ENCODE measurements at regions not wholly inside any gene's neighbourhood (a gene's known extent, or its start where the extent isn't known, plus 50 kb on each side); places are given as distances from the start of the nearest gene placed in this dataset.

GRCh38 chr11:91194546-91194945, 971.7 kb upstream of the CHORDC1 start:
- CTCF ChIA-PET: no interaction called here
- no peak for DNase-seq
- peaks cover 3% of the 10 kb centered on the region for H3K9me3 Mint-ChIP-seq (ENCODE audit: low read depth)
- H3K4me1 Mint-ChIP-seq: no peaks in the 10 kb centered on the region
- no peaks in the 10 kb centered on the region for H3K36me3 Mint-ChIP-seq
- no peak overlapping the region for H3K27ac Mint-ChIP-seq
- no peak for ATAC-seq
- H3K27me3 Mint-ChIP-seq: no peaks in the 10 kb centered on the region
- no peak overlapping the region for H3K4me3 Mint-ChIP-seq

- CTCF ChIA-PET: no interaction called here
- Mint-ChIP-seq H3K36me3 (no peaks in the 10 kb centered on the region), H3K27me3 (no peaks in the 10 kb centered on the region), H3K4me1 (no peaks in the 10 kb centered on the region), H3K27ac (no peak overlapping the region), H3K9me3 (ENCODE audit: low read depth) (peaks cover 5% of the 10 kb centered on the region), H3K4me3 (no peak overlapping the region)
- no peak for ATAC-seq
- DNase-seq: no peak
Observed at GRCh38 chr11:91188484-91188883, 965.6 kb upstream of the CHORDC1 start.

DNA sequence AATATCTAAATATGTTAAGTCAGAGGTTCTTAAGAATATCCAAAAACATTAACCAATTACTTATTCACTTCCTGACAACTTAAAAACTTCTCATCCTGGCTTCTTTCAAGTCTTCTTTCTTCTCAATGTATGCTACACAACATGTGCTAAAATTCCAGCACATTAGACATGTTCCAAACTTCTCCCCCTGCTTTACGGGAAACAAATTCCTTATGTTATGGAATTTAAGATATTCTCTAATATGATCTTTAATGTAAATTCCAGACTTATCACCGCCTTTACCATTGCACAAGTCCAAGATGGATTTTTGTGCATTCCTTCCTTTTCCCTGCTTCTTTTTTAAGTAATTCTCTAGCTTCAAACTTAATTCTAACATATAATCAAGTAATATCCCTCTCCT, 964.5 kb upstream of the CHORDC1 start:
- CTCF ChIA-PET: no interaction called here
- no peak overlapping the region for H3K27ac Mint-ChIP-seq
- H3K9me3 Mint-ChIP-seq (ENCODE audit: low read depth): peaks cover 8% of the 10 kb centered on the region
- H3K36me3 Mint-ChIP-seq: no peaks in the 10 kb centered on the region
- DNase-seq (no peak), ATAC-seq (no peak)
- H3K4me1 Mint-ChIP-seq: no peaks in the 10 kb centered on the region
- H3K27me3 Mint-ChIP-seq: no peaks in the 10 kb centered on the region
- H3K4me3 Mint-ChIP-seq: no peak overlapping the region

GRCh38 chr11:91178366-91178765, 955.5 kb upstream of the CHORDC1 start:
- Mint-ChIP-seq H3K4me3 (no peak overlapping the region), H3K4me1 (no peaks in the 10 kb centered on the region), H3K27ac (no peak overlapping the region), H3K27me3 (no peaks in the 10 kb centered on the region), H3K9me3 (ENCODE audit: low read depth) (peaks cover 14% of the 10 kb centered on the region), H3K36me3 (no peaks in the 10 kb centered on the region)
- DNase-seq: no peak
- CTCF ChIA-PET: no interaction called here
- no peak for ATAC-seq

DNA sequence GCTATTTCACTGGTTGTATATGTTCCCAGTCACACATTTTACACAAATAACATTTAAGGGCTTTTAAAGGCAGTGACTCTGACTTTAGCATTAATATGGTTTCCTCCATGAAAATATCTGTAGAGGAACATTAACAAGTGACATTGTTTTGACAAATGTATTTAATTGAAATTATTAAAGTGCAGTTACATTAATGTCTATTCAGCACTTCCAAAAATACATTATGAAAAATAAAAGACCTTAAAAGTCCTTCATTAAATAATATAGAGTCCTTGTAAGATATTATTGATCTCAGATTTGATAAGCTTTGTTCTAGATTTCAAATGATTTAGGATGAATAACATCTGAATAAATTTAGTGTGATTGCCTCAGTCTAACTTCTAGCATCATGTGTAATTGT, 951.9 kb upstream of the CHORDC1 start:
- CTCF ChIA-PET: no interaction called here
- Mint-ChIP-seq H3K4me1 (no peaks in the 10 kb centered on the region), H3K9me3 (ENCODE audit: low read depth) (peaks cover 11% of the 10 kb centered on the region), H3K4me3 (no peak overlapping the region), H3K27me3 (no peaks in the 10 kb centered on the region), H3K27ac (no peak overlapping the region), H3K36me3 (no peaks in the 10 kb centered on the region)
- DNase-seq (no peak), ATAC-seq (no peak)

DNA sequence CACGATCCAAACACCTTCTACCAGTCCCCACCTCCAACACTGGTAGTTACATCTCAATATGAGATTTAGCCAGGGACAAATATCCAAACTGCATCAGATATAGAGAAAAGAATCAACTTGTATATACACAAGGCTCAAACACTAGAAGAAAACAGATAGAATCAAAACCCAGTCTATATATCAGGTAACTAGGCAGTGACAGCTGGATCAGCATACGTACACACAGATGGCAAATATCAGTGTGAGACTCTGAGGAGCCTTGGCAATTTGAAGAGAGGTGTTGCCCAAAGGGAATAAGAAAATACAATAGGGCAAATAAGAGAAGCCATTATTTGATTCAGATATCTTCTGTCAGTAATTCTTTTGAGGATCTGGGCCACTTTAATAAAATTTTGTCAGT, 951.3 kb upstream of the CHORDC1 start:
- H3K27me3 Mint-ChIP-seq: no peaks in the 10 kb centered on the region
- H3K36me3 Mint-ChIP-seq: no peaks in the 10 kb centered on the region
- ATAC-seq (no peak), DNase-seq (no peak)
- H3K27ac Mint-ChIP-seq: no peak overlapping the region
- no peak overlapping the region for H3K4me3 Mint-ChIP-seq
- no peaks in the 10 kb centered on the region for H3K4me1 Mint-ChIP-seq
- CTCF ChIA-PET: no interaction called here
- peaks cover 11% of the 10 kb centered on the region for H3K9me3 Mint-ChIP-seq (ENCODE audit: low read depth)

GRCh38 chr11:91173701-91174100, 950.9 kb upstream of the CHORDC1 start:
- ATAC-seq (no peak), DNase-seq (no peak)
- Mint-ChIP-seq H3K27ac (no peak overlapping the region), H3K36me3 (no peaks in the 10 kb centered on the region), H3K4me3 (no peak overlapping the region), H3K9me3 (ENCODE audit: low read depth) (peaks cover 11% of the 10 kb centered on the region), H3K27me3 (no peaks in the 10 kb centered on the region), H3K4me1 (no peaks in the 10 kb centered on the region)
- CTCF ChIA-PET: no interaction called here

GRCh38 chr11:91170711-91171110, 947.9 kb upstream of the CHORDC1 start:
- no peaks in the 10 kb centered on the region for H3K36me3 Mint-ChIP-seq
- no peaks in the 10 kb centered on the region for H3K4me1 Mint-ChIP-seq
- no peak for DNase-seq
- no peaks in the 10 kb centered on the region for H3K27me3 Mint-ChIP-seq
- H3K4me3 Mint-ChIP-seq: no peak overlapping the region
- CTCF ChIA-PET: no interaction called here
- no peak overlapping the region for H3K27ac Mint-ChIP-seq
- no peak for ATAC-seq
- peaks cover 11% of the 10 kb centered on the region for H3K9me3 Mint-ChIP-seq (ENCODE audit: low read depth)

DNA sequence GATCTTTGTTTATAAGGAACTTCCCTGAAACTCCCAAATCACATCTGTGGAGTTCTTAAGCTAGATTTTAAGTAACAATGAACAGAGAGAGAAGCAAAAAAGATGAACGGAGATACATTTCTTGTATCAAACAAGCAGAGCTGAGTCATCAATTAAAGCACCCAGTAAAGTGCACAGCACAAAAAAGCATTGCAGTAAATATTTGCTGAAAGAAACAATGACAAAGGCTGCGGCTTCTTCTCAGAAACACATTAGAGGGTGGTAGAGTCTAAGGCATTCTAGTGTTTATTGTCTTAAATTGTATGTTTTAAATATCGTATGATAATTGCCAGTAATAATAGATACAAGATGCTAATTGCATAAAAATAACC, 941.6 kb upstream of the CHORDC1 start:
- CTCF ChIA-PET: no interaction called here
- Mint-ChIP-seq H3K4me1 (no peaks in the 10 kb centered on the region), H3K27me3 (no peaks in the 10 kb centered on the region), H3K9me3 (ENCODE audit: low read depth) (no peaks in the 10 kb centered on the region), H3K27ac (no peak overlapping the region), H3K4me3 (no peak overlapping the region), H3K36me3 (no peaks in the 10 kb centered on the region)
- DNase-seq (no peak), ATAC-seq (no peak)

DNA sequence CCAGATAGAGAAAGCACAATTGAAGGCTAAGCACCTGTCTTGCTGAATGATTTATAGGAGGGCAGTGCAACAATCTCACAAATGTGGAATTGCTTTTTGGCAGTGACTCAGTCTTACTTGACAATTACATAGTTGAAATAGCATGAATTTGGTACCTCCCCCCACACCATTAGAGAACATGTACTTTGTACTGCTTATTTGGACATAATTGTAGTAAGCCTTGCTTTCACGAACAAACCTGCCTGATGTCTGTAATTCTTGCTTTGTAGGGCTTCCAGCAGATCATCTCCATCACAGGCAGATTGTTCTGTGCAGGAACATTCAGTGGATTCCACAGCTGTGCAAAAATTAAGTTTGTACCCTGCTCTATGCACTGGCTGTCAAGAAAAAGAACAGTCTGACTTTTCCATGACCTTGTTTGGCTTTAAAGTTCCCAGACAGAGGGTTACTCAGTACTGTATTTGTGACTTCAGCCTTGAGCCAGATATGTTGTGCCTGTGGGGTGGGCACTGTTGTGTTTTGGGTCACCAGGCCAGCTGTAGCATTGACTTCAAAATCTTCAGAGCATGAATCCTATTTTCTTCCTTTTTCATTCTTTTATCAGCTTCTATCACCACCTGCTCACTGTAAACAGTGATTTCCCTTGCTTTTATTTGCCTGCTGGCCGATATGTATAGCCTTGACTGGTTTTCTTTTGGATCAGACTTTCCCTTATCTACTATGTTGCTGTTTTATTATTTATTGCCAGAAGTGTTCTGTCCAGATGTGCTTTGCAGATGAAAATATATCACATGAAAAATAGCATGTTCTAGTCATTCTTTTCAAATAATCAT, 941.0 kb upstream of the CHORDC1 start:
- CTCF ChIA-PET: no interaction called here
- H3K27me3 Mint-ChIP-seq: no peaks in the 10 kb centered on the region
- ATAC-seq: no peak

GRCh38 chr11:91160661-91161060, 937.8 kb upstream of the CHORDC1 start:
- no peaks in the 10 kb centered on the region for H3K9me3 Mint-ChIP-seq (ENCODE audit: low read depth)
- H3K27ac Mint-ChIP-seq: no peak overlapping the region
- H3K4me1 Mint-ChIP-seq: no peaks in the 10 kb centered on the region
- no peak for ATAC-seq
- no peaks in the 10 kb centered on the region for H3K27me3 Mint-ChIP-seq
- no peak overlapping the region for H3K4me3 Mint-ChIP-seq
- no peaks in the 10 kb centered on the region for H3K36me3 Mint-ChIP-seq
- no peak for DNase-seq
- CTCF ChIA-PET: no interaction called here

More for the DNA sequence above, 941.0 kb upstream of the CHORDC1 start:
- DNase-seq: no peak
- Mint-ChIP-seq H3K9me3 (ENCODE audit: low read depth) (no peaks in the 10 kb centered on the region), H3K4me3 (no peak overlapping the region), H3K36me3 (no peaks in the 10 kb centered on the region), H3K4me1 (no peaks in the 10 kb centered on the region), H3K27ac (no peak overlapping the region)

GRCh38 chr11:91158891-91159537, 936.2 kb upstream of the CHORDC1 start:
- no peaks in the 10 kb centered on the region for H3K27me3 Mint-ChIP-seq
- H3K27ac Mint-ChIP-seq: no peak overlapping the region
- H3K4me1 Mint-ChIP-seq: no peaks in the 10 kb centered on the region
- ATAC-seq (no peak), DNase-seq (no peak)
- CTCF ChIA-PET: no interaction called here
- no peaks in the 10 kb centered on the region for H3K9me3 Mint-ChIP-seq (ENCODE audit: low read depth)
- H3K4me3 Mint-ChIP-seq: no peak overlapping the region
- H3K36me3 Mint-ChIP-seq: no peaks in the 10 kb centered on the region

DNA sequence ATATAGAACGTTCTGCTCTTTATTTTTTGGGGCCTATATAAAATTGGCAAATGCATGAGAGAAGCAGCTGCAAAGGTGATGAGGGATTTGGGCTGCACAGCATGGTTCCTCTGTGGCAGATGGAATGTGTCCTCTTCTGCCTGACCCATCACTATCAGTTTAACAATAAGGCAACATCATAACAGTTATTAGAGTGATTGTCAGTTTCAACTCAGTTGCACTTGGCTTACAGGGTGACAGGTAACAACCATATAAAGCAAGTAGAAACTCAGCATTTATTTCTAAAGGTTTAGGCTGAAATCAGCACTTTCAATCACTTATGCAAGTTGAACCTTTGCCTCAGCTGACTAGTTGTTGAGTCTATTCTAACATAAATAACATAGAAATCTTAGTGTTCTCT, 935.4 kb upstream of the CHORDC1 start:
- no peak overlapping the region for H3K27ac Mint-ChIP-seq
- no peaks in the 10 kb centered on the region for H3K36me3 Mint-ChIP-seq
- CTCF ChIA-PET: no interaction called here
- H3K9me3 Mint-ChIP-seq (ENCODE audit: low read depth): no peaks in the 10 kb centered on the region
- H3K27me3 Mint-ChIP-seq: no peaks in the 10 kb centered on the region
- no peak for ATAC-seq
- no peak overlapping the region for H3K4me3 Mint-ChIP-seq
- DNase-seq: no peak
- no peaks in the 10 kb centered on the region for H3K4me1 Mint-ChIP-seq

DNA sequence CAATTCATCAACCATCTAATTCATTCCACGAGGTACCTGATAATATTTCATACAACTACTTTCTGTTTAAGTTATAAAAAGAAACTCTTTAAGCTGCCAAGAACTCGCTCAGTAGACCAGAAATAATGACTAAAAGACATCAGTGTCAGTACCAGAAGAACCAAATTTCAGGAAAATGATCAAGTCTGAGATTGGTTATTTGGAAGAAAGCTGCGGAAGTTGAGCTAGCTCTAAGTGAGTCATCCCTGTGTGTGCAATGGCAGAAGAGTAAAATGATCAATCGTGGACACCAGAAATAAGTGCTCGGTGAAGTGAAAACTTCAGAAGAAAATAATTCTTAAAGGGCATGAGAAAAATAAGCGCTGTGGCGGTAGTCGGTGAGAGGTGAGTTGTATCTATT, 933.2 kb upstream of the CHORDC1 start:
- H3K27ac Mint-ChIP-seq: no peak overlapping the region
- H3K27me3 Mint-ChIP-seq: no peaks in the 10 kb centered on the region
- no peak overlapping the region for H3K4me3 Mint-ChIP-seq
- H3K36me3 Mint-ChIP-seq: no peaks in the 10 kb centered on the region
- CTCF ChIA-PET: no interaction called here
- ATAC-seq (no peak), DNase-seq (no peak)
- no peaks in the 10 kb centered on the region for H3K4me1 Mint-ChIP-seq
- peaks cover 6% of the 10 kb centered on the region for H3K9me3 Mint-ChIP-seq (ENCODE audit: low read depth)
